ENCODE measurements at regions not wholly inside any gene's neighbourhood (a gene's known extent, or its start where the extent isn't known, plus 50 kb on each side); places are given as distances from the start of the nearest gene placed in this dataset.

- Histone ChIP-seq H3F3A (replicated peaks; ENCODE audit: low read depth) (no peaks in the 10 kb centered on the region), H2AFZ (no peak overlapping the region), H3K27me3 (ENCODE audit: insufficient read depth) (no peaks in the 10 kb centered on the region), H3K4me3 (no peak overlapping the region), H4K20me1 (replicated peaks; ENCODE audit: insufficient read depth) (no peaks in the 10 kb centered on the region), H3K36me3 (ENCODE audit: insufficient read depth) (no peaks in the 10 kb centered on the region), H3K4me2 (no peak overlapping the region), H3K9me2 (ENCODE audit: insufficient read depth) (no peaks in the 10 kb centered on the region), H3K27ac (ENCODE audit: low read depth) (no peak overlapping the region), H3K4me1 (ENCODE audit: insufficient read depth) (no peaks in the 10 kb centered on the region), H3K79me2 (replicated peaks; ENCODE audit: insufficient read depth) (no peaks in the 10 kb centered on the region)
- no peak overlapping the region for H3K27ac Mint-ChIP-seq
- no peak overlapping the region for H3K4me3 Mint-ChIP-seq
- no peaks in the 10 kb centered on the region for H3K36me3 Mint-ChIP-seq (ENCODE audit: low read depth)
- no peak for TF ChIP-seq REST (IDR thresholded peaks at IDR 0.05; ENCODE audit: unreplicated experiment)
- no peak for DNase-seq (ENCODE audit: low spot score)
- ATAC-seq, result no peak
- H3K27me3 Mint-ChIP-seq (ENCODE audit: insufficient read depth, low read depth, poor library complexity), result no peaks in the 10 kb centered on the region
- H3K9me3 Mint-ChIP-seq, result no peaks in the 10 kb centered on the region
- H3K4me1 Mint-ChIP-seq, result no peaks in the 10 kb centered on the region
These were observed 1055.9 kb downstream of the NR2F1-AS1 start for GRCh38 chr5:92525131-92525530.

- H3K36me3 Mint-ChIP-seq (ENCODE audit: low read depth), result no peaks in the 10 kb centered on the region
- Histone ChIP-seq H3K9me2 (ENCODE audit: insufficient read depth) (no peaks in the 10 kb centered on the region), H3K4me2 (no peak overlapping the region), H3K27ac (ENCODE audit: low read depth) (no peak overlapping the region), H3K4me1 (ENCODE audit: insufficient read depth) (no peaks in the 10 kb centered on the region), H3F3A (replicated peaks; ENCODE audit: low read depth) (no peaks in the 10 kb centered on the region), H4K20me1 (replicated peaks; ENCODE audit: insufficient read depth) (no peaks in the 10 kb centered on the region), H3K79me2 (replicated peaks; ENCODE audit: insufficient read depth) (no peaks in the 10 kb centered on the region), H2AFZ (no peak overlapping the region), H3K27me3 (ENCODE audit: insufficient read depth) (no peaks in the 10 kb centered on the region), H3K4me3 (no peak overlapping the region), H3K36me3 (ENCODE audit: insufficient read depth) (no peaks in the 10 kb centered on the region)
- no peaks in the 10 kb centered on the region for H3K9me3 Mint-ChIP-seq
- DNase-seq (ENCODE audit: low spot score) (no peak), ATAC-seq (no peak)
- peaks cover 3% of the 10 kb centered on the region; the same call in 1 of the 3 replicates for H3K4me1 Mint-ChIP-seq
- no peak overlapping the region for H3K27ac Mint-ChIP-seq
- no peak overlapping the region for H3K4me3 Mint-ChIP-seq
- peaks cover 2% of the 10 kb centered on the region for H3K27me3 Mint-ChIP-seq (ENCODE audit: insufficient read depth, low read depth, poor library complexity)
- TF ChIP-seq POLR2AphosphoS5 (IDR thresholded peaks at IDR 0.05; ENCODE audit: low read depth), result no peak
- no peak for TF ChIP-seq ETS1 (IDR thresholded peaks at IDR 0.05)
- TF ChIP-seq EZH2phosphoT487 (IDR thresholded peaks at IDR 0.05; ENCODE audit: unreplicated experiment), result no peak
- TF ChIP-seq ZNF114 (CRISPR knock-in tag; IDR thresholded peaks at IDR 0.05), result no peak
- no peak for TF ChIP-seq STAT1 (IDR thresholded peaks at IDR 0.05; ENCODE audit: unreplicated experiment)
- no peak for TF ChIP-seq ZNF462 (CRISPR knock-in tag; IDR thresholded peaks at IDR 0.05)
These were observed 1061.0 kb downstream of the NR2F1-AS1 start for GRCh38 chr5:92519811-92520632.

Data from GM23338 (cell line).